ENCODE measurements at regions not wholly inside any gene's neighbourhood (a gene's known extent, or its start where the extent isn't known, plus 50 kb on each side); places are given as distances from the start of the nearest gene placed in this dataset.

DNA sequence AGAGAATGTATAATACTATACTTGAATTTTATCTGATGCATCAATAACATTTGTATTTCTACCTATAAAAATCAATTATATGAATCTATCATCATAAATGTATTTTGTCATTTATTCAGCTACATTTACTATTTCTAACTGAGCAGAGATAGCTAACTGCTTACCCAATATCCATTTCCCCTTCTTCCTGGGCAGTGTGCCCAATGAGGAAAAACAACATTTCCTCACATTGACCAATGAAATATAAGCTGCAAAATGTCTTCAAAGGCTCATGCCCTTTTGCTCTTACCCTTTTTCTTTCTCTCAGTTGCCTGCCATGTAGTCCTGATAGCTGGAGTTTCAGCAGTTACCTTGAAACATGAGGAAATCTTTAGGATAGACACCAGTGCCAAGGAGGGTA lies 385.8 kb upstream of the PCSK5 start:
- TF ChIP-seq, protein P1, sequence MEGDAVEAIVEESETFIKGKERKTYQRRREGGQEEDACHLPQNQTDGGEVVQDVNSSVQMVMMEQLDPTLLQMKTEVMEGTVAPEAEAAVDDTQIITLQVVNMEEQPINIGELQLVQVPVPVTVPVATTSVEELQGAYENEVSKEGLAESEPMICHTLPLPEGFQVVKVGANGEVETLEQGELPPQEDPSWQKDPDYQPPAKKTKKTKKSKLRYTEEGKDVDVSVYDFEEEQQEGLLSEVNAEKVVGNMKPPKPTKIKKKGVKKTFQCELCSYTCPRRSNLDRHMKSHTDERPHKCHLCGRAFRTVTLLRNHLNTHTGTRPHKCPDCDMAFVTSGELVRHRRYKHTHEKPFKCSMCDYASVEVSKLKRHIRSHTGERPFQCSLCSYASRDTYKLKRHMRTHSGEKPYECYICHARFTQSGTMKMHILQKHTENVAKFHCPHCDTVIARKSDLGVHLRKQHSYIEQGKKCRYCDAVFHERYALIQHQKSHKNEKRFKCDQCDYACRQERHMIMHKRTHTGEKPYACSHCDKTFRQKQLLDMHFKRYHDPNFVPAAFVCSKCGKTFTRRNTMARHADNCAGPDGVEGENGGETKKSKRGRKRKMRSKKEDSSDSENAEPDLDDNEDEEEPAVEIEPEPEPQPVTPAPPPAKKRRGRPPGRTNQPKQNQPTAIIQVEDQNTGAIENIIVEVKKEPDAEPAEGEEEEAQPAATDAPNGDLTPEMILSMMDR (conservative IDR thresholded peaks at IDR 0.05; ENCODE audit: low read depth in 2 of 2): no peak
- TF ChIP-seq, protein P2, sequence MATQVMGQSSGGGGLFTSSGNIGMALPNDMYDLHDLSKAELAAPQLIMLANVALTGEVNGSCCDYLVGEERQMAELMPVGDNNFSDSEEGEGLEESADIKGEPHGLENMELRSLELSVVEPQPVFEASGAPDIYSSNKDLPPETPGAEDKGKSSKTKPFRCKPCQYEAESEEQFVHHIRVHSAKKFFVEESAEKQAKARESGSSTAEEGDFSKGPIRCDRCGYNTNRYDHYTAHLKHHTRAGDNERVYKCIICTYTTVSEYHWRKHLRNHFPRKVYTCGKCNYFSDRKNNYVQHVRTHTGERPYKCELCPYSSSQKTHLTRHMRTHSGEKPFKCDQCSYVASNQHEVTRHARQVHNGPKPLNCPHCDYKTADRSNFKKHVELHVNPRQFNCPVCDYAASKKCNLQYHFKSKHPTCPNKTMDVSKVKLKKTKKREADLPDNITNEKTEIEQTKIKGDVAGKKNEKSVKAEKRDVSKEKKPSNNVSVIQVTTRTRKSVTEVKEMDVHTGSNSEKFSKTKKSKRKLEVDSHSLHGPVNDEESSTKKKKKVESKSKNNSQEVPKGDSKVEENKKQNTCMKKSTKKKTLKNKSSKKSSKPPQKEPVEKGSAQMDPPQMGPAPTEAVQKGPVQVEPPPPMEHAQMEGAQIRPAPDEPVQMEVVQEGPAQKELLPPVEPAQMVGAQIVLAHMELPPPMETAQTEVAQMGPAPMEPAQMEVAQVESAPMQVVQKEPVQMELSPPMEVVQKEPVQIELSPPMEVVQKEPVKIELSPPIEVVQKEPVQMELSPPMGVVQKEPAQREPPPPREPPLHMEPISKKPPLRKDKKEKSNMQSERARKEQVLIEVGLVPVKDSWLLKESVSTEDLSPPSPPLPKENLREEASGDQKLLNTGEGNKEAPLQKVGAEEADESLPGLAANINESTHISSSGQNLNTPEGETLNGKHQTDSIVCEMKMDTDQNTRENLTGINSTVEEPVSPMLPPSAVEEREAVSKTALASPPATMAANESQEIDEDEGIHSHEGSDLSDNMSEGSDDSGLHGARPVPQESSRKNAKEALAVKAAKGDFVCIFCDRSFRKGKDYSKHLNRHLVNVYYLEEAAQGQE (IDR thresholded peaks at IDR 0.05; ENCODE audit: unreplicated experiment): no peak
- no peak for TF ChIP-seq EZH2phosphoT487 (IDR thresholded peaks at IDR 0.05; ENCODE audit: unreplicated experiment)
- no peak for TF ChIP-seq CREB1 (CRISPR knock-in tag; IDR thresholded peaks at IDR 0.05; ENCODE audit: low read depth)
- TF ChIP-seq POLR2AphosphoS5 (IDR thresholded peaks at IDR 0.05; ENCODE audit: low read depth): no peak
- TF ChIP-seq EZH2 (IDR thresholded peaks at IDR 0.05; ENCODE audit: low read depth, unreplicated experiment): no peak
- TF ChIP-seq, protein P3, sequence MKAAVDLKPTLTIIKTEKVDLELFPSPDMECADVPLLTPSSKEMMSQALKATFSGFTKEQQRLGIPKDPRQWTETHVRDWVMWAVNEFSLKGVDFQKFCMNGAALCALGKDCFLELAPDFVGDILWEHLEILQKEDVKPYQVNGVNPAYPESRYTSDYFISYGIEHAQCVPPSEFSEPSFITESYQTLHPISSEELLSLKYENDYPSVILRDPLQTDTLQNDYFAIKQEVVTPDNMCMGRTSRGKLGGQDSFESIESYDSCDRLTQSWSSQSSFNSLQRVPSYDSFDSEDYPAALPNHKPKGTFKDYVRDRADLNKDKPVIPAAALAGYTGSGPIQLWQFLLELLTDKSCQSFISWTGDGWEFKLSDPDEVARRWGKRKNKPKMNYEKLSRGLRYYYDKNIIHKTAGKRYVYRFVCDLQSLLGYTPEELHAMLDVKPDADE (IDR thresholded peaks at IDR 0.05): no peak
- no peak for TF ChIP-seq STAT1 (IDR thresholded peaks at IDR 0.05; ENCODE audit: unreplicated experiment)
- TF ChIP-seq ZNF331 (CRISPR knock-in tag; IDR thresholded peaks at IDR 0.05; ENCODE audit: low read depth): no peak
